ENCODE measurements at regions not wholly inside any gene's neighbourhood (a gene's known extent, or its start where the extent isn't known, plus 50 kb on each side); places are given as distances from the start of the nearest gene placed in this dataset.

GRCh38 chr10:83580373-83581012 lies 558.8 kb upstream of the GHITM start:
- DNase-seq (ENCODE audit: low spot score) = no peak

- no peak for DNase-seq (ENCODE audit: low spot score)
These were observed 556.8 kb upstream of the GHITM start for GRCh38 chr10:83582407-83583095.

- no peak for DNase-seq (ENCODE audit: low spot score)
These were observed 553.6 kb upstream of the GHITM start for GRCh38 chr10:83585686-83586085.

GRCh38 chr10:83592337-83592935 lies 546.9 kb upstream of the GHITM start:
- no peak for DNase-seq (ENCODE audit: low spot score)

- DNase-seq (ENCODE audit: low spot score) = no peak
These were observed 535.6 kb upstream of the GHITM start for GRCh38 chr10:83603708-83604107.

- no peak for DNase-seq (ENCODE audit: low spot score)
These were observed 533.3 kb upstream of the GHITM start for GRCh38 chr10:83605783-83606630.

- no peak for DNase-seq (ENCODE audit: low spot score)
These were observed 531.2 kb upstream of the GHITM start for GRCh38 chr10:83607959-83608745.

- peak; percentile 34 for DNase-seq (ENCODE audit: low spot score)
These were observed 527.3 kb upstream of the GHITM start for GRCh38 chr10:83612050-83612449.

GRCh38 chr10:83612746-83613145 lies 526.6 kb upstream of the GHITM start:
- DNase-seq (ENCODE audit: low spot score) = no peak

- no peak for DNase-seq (ENCODE audit: low spot score)
These were observed 522.1 kb upstream of the GHITM start for GRCh38 chr10:83617172-83617571.

GRCh38 chr10:83617692-83618545 lies 521.4 kb upstream of the GHITM start:
- no peak for DNase-seq (ENCODE audit: low spot score)

GRCh38 chr10:83625831-83626360 lies 513.4 kb upstream of the GHITM start:
- no peak for DNase-seq (ENCODE audit: low spot score)

GRCh38 chr10:83632701-83633100 lies 506.6 kb upstream of the GHITM start:
- no peak for DNase-seq (ENCODE audit: low spot score)

GRCh38 chr10:83633547-83633946 lies 505.8 kb upstream of the GHITM start:
- no peak for DNase-seq (ENCODE audit: low spot score)

GRCh38 chr10:83636826-83637225 lies 502.5 kb upstream of the GHITM start:
- DNase-seq (ENCODE audit: low spot score) = no peak

GRCh38 chr10:83647526-83647925 lies 491.8 kb upstream of the GHITM start:
- DNase-seq (ENCODE audit: low spot score) = no peak

- DNase-seq (ENCODE audit: low spot score) = no peak
These were observed 491.1 kb upstream of the GHITM start for GRCh38 chr10:83648201-83648600.

GRCh38 chr10:83649471-83649870 lies 489.8 kb upstream of the GHITM start:
- DNase-seq (ENCODE audit: low spot score) = no peak

- no peak for DNase-seq (ENCODE audit: low spot score)
These were observed 484.6 kb upstream of the GHITM start for GRCh38 chr10:83654689-83655088.

- DNase-seq (ENCODE audit: low spot score) = no peak
These were observed 482.4 kb upstream of the GHITM start for GRCh38 chr10:83656924-83657323.

GRCh38 chr10:83657487-83657886 lies 481.8 kb upstream of the GHITM start:
- DNase-seq (ENCODE audit: low spot score) = no peak
